MM.1S (cell line): ENCODE measurements at regions not wholly inside any gene's neighbourhood (a gene's known extent, or its start where the extent isn't known, plus 50 kb on each side); places are given as distances from the start of the nearest gene placed in this dataset.

ENCODE experiments used
- EZH2phosphoT487 ChIP-seq: fragments of 300-600 bp; sonication (generic); IDR thresholded peaks from 2 replicates; pipeline ENCODE4 v1.6.1; 2018; ENCODE audit warnings: antibody characterized with exemption, low read length
- TF ChIP-seq, protein P1 (sequence below): fragments of 300-600 bp; sonication (generic); IDR thresholded peaks from 2 replicates; pipeline ENCODE4 v1.5.1; 2016; ENCODE audit warnings: antibody characterized with exemption, low read length, mixed read lengths

GRCh38 chr5:38191693-38192092 is 66.7 kb upstream of the EGFLAM start:
- TF ChIP-seq, protein P1, sequence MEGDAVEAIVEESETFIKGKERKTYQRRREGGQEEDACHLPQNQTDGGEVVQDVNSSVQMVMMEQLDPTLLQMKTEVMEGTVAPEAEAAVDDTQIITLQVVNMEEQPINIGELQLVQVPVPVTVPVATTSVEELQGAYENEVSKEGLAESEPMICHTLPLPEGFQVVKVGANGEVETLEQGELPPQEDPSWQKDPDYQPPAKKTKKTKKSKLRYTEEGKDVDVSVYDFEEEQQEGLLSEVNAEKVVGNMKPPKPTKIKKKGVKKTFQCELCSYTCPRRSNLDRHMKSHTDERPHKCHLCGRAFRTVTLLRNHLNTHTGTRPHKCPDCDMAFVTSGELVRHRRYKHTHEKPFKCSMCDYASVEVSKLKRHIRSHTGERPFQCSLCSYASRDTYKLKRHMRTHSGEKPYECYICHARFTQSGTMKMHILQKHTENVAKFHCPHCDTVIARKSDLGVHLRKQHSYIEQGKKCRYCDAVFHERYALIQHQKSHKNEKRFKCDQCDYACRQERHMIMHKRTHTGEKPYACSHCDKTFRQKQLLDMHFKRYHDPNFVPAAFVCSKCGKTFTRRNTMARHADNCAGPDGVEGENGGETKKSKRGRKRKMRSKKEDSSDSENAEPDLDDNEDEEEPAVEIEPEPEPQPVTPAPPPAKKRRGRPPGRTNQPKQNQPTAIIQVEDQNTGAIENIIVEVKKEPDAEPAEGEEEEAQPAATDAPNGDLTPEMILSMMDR = no peak
- TF ChIP-seq EZH2phosphoT487 = no peak
